ENCODE measurements at regions not wholly inside any gene's neighbourhood (a gene's known extent, or its start where the extent isn't known, plus 50 kb on each side); places are given as distances from the start of the nearest gene placed in this dataset.

DNA sequence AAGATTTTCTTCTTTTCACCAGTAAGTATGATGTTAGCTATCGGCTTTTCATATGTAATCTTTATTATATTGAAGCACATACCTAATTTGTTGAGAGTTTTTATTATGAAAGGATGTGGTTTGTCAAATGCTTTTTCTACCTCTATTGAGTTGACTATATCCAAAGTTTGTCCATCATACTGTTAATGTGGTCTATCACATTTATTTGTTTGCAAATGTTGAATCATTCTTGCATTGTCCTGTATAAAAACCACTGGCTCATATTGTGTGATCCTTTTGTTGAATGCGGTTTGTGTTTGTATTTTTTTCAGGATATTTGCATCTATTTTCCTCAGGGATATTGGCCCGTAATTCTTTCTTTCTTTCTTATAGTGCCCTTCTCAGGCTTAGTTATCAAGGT, 675.5 kb downstream of the NUP35 start (continued):
- TF ChIP-seq REST (IDR thresholded peaks at IDR 0.05; ENCODE audit: unreplicated experiment) (no peak), JUNB (IDR thresholded peaks at IDR 0.05; ENCODE audit: unreplicated experiment) (no peak), ZNF114 (CRISPR knock-in tag; IDR thresholded peaks at IDR 0.05) (no peak), ETS1 (IDR thresholded peaks at IDR 0.05) (no peak)

- H3K4me3 ChIP-seq, result no peak overlapping the region
- no peak overlapping the region for H3K27ac Mint-ChIP-seq
- DNase-seq (ENCODE audit: low spot score), result no peak
- H4K20me1 ChIP-seq (replicated peaks; ENCODE audit: insufficient read depth), result no peaks in the 10 kb centered on the region
- 0 out of 2 replicates have a peak, but pooled peaks cover 3% of the 10 kb centered on the region for H3K9me2 ChIP-seq (ENCODE audit: insufficient read depth)
- H3K79me2 ChIP-seq (replicated peaks; ENCODE audit: insufficient read depth), result no peaks in the 10 kb centered on the region
- no peak overlapping the region for H2AFZ ChIP-seq
- no peak overlapping the region for H3K4me3 Mint-ChIP-seq
- no peaks in the 10 kb centered on the region for H3F3A ChIP-seq (replicated peaks; ENCODE audit: low read depth)
- ATAC-seq, result no peak
- H3K4me1 Mint-ChIP-seq, result no peaks in the 10 kb centered on the region
- H3K27ac ChIP-seq (ENCODE audit: low read depth), result no peak overlapping the region
- no peaks in the 10 kb centered on the region for H3K27me3 ChIP-seq (ENCODE audit: insufficient read depth)
- H3K36me3 Mint-ChIP-seq (ENCODE audit: low read depth), result peaks cover 5% of the 10 kb centered on the region; the same call in 1 of the 3 replicates
- TF ChIP-seq REST (IDR thresholded peaks at IDR 0.05; ENCODE audit: unreplicated experiment), result no peak
- H3K4me1 ChIP-seq (ENCODE audit: insufficient read depth), result no peaks in the 10 kb centered on the region
- peaks cover 4% of the 10 kb centered on the region for H3K9me3 Mint-ChIP-seq
- H3K27me3 Mint-ChIP-seq (ENCODE audit: insufficient read depth, low read depth, poor library complexity), result no peaks in the 10 kb centered on the region
- no peaks in the 10 kb centered on the region for H3K36me3 ChIP-seq (ENCODE audit: insufficient read depth)
- H3K4me2 ChIP-seq, result no peak overlapping the region
Measured at GRCh38 chr2:183803596-183803995, 679.4 kb downstream of the NUP35 start.

DNA sequence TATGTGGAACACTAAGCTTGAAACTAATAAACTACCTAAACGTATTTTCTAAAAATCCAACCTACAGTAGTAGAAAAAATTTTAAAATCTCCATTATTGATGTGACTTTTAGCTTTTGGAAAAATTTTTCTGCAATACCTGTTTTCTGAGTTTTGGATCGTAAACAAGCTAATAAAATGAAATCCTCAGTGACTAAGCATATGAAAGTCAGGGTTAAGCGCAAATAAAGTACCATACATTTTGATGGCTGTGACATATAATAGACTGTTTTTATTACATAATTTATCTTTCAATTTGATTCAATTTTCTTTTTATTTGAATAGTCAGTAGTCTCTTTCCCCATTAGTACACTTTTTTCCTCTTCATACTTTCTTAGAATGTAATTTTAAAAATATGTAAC, 683.6 kb downstream of the NUP35 start:
- Histone ChIP-seq H3F3A (replicated peaks; ENCODE audit: low read depth) (no peaks in the 10 kb centered on the region), H3K4me3 (no peak overlapping the region), H3K4me1 (ENCODE audit: insufficient read depth) (no peaks in the 10 kb centered on the region), H3K36me3 (ENCODE audit: insufficient read depth) (no peaks in the 10 kb centered on the region), H3K9me2 (ENCODE audit: insufficient read depth) (0 out of 2 replicates have a peak, but pooled peaks cover 3% of the 10 kb centered on the region), H3K4me2 (no peak overlapping the region), H3K27me3 (ENCODE audit: insufficient read depth) (no peaks in the 10 kb centered on the region), H2AFZ (no peak overlapping the region), H3K27ac (ENCODE audit: low read depth) (no peak overlapping the region), H4K20me1 (replicated peaks; ENCODE audit: insufficient read depth) (no peaks in the 10 kb centered on the region), H3K79me2 (replicated peaks; ENCODE audit: insufficient read depth) (no peaks in the 10 kb centered on the region)
- ATAC-seq, result no peak
- H3K36me3 Mint-ChIP-seq (ENCODE audit: low read depth), result peaks cover 5% of the 10 kb centered on the region; the same call in 1 of the 3 replicates
- H3K4me3 Mint-ChIP-seq, result no peak overlapping the region
- DNase-seq (ENCODE audit: low spot score), result no peak
- peaks cover 3% of the 10 kb centered on the region for H3K9me3 Mint-ChIP-seq
- no peaks in the 10 kb centered on the region for H3K4me1 Mint-ChIP-seq
- H3K27ac Mint-ChIP-seq, result no peak overlapping the region
- no peaks in the 10 kb centered on the region for H3K27me3 Mint-ChIP-seq (ENCODE audit: insufficient read depth, low read depth, poor library complexity)
- TF ChIP-seq POLR2AphosphoS5 (IDR thresholded peaks at IDR 0.05; ENCODE audit: low read depth), result no peak
- TF ChIP-seq CREB1 (CRISPR knock-in tag; IDR thresholded peaks at IDR 0.05; ENCODE audit: low read depth), result no peak
- TF ChIP-seq ZNF331 (CRISPR knock-in tag; IDR thresholded peaks at IDR 0.05; ENCODE audit: low read depth), result no peak
- no peak for TF ChIP-seq ETS1 (IDR thresholded peaks at IDR 0.05)
- TF ChIP-seq STAT1 (IDR thresholded peaks at IDR 0.05; ENCODE audit: unreplicated experiment), result no peak
- TF ChIP-seq NANOG (IDR thresholded peaks at IDR 0.05; ENCODE audit: borderline replicate concordance), result no peak
- TF ChIP-seq, protein P1, sequence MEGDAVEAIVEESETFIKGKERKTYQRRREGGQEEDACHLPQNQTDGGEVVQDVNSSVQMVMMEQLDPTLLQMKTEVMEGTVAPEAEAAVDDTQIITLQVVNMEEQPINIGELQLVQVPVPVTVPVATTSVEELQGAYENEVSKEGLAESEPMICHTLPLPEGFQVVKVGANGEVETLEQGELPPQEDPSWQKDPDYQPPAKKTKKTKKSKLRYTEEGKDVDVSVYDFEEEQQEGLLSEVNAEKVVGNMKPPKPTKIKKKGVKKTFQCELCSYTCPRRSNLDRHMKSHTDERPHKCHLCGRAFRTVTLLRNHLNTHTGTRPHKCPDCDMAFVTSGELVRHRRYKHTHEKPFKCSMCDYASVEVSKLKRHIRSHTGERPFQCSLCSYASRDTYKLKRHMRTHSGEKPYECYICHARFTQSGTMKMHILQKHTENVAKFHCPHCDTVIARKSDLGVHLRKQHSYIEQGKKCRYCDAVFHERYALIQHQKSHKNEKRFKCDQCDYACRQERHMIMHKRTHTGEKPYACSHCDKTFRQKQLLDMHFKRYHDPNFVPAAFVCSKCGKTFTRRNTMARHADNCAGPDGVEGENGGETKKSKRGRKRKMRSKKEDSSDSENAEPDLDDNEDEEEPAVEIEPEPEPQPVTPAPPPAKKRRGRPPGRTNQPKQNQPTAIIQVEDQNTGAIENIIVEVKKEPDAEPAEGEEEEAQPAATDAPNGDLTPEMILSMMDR (conservative IDR thresholded peaks at IDR 0.05; ENCODE audit: low read depth in 2 of 2), result no peak
- TF ChIP-seq EZH2 (IDR thresholded peaks at IDR 0.05; ENCODE audit: low read depth, unreplicated experiment), result no peak
- TF ChIP-seq JUNB (IDR thresholded peaks at IDR 0.05; ENCODE audit: unreplicated experiment), result no peak
- no peak for TF ChIP-seq ZNF114 (CRISPR knock-in tag; IDR thresholded peaks at IDR 0.05)
- no peak for TF ChIP-seq EZH2phosphoT487 (IDR thresholded peaks at IDR 0.05; ENCODE audit: unreplicated experiment)

All from GM23338 (cell line).